WTC11 (cell line): ENCODE measurements at regions not wholly inside any gene's neighbourhood (a gene's known extent, or its start where the extent isn't known, plus 50 kb on each side); places are given as distances from the start of the nearest gene placed in this dataset.

Experiments
- ATAC-seq: fragments of 200-7000 bp; cut with Tn5 transposase; 2 replicates; pipeline ENCODE4 v1.10.0; 2021; ENCODE audit warnings: mild to moderate bottlenecking, moderate library complexity
- CTCF ChIA-PET: fragments of 300-600 bp; sonication (Branson Sonifier 250); formaldehyde crosslinking; loops from one replicate; lab custom pipeline; 2021; ENCODE audit warnings: antibody characterized with exemption; lab: Charles Lee
- POLR2A ChIA-PET: fragments of 350-600 bp; sonication (Branson Sonifier 250); formaldehyde crosslinking; loops from one replicate; lab custom pipeline; 2021; ENCODE audit warnings: antibody characterized with exemption; lab: Charles Lee
- DNase-seq: peaks from one replicate; pipeline ENCODE4 v3.0.0; 2021; ENCODE audit warnings: low spot score
- H3K27ac Mint-ChIP-seq: 2 replicates; pipeline ENCODE4 v1.8.0; 2021; ENCODE audit warnings: mixed read lengths
- H3K27me3 Mint-ChIP-seq: 2 replicates; pipeline ENCODE4 v1.8.0; 2021; ENCODE audit warnings: low read depth, mild to moderate bottlenecking, moderate library complexity, mixed read lengths
- H3K36me3 Mint-ChIP-seq: 2 replicates; pipeline ENCODE4 v1.8.0; 2021; ENCODE audit warnings: mixed read lengths
- H3K4me1 Mint-ChIP-seq: 2 replicates; pipeline ENCODE4 v1.8.0; 2022; ENCODE audit warnings: mixed read lengths
- H3K4me3 Mint-ChIP-seq: 2 replicates; pipeline ENCODE4 v1.8.0; 2021; ENCODE audit warnings: mild to moderate bottlenecking, moderate library complexity, mixed read lengths
- H3K9me3 Mint-ChIP-seq: 2 replicates; pipeline ENCODE4 v1.8.0; 2021; ENCODE audit warnings: mixed read lengths
- CBFB ChIP-seq: sonication (generic); formaldehyde crosslinking; IDR thresholded peaks from 2 replicates; pipeline ENCODE4 v1.8.1; 2022; ENCODE audit warnings: mild to moderate bottlenecking, low read depth, missing genetic modification reagents
- EMX1 ChIP-seq: fragments of 250-450 bp; sonication (Bioruptor Pico); IDR thresholded peaks from 2 replicates; pipeline ENCODE4 v1.8.0; 2021; ENCODE audit warnings: mild to moderate bottlenecking
- FOXJ3 ChIP-seq: sonication (generic); formaldehyde crosslinking; IDR thresholded peaks from 2 replicates; pipeline ENCODE4 v1.9.0; 2021; ENCODE audit warnings: missing genetic modification reagents, mild to moderate bottlenecking, borderline replicate concordance
- HMGA2 ChIP-seq: fragments of 250-450 bp; sonication (Bioruptor Pico); IDR thresholded peaks from 2 replicates; pipeline ENCODE4 v1.4.0; 2021; ENCODE audit warnings: mild to moderate bottlenecking, moderate library complexity
- NR2C2 ChIP-seq: sonication (generic); formaldehyde crosslinking; IDR thresholded peaks from 2 replicates; pipeline ENCODE4 v1.8.0; 2022; ENCODE audit warnings: mild to moderate bottlenecking, missing genetic modification reagents
- SP1 ChIP-seq: sonication (generic); formaldehyde crosslinking; conservative IDR thresholded peaks from 2 replicates; pipeline ENCODE4 v1.8.1; 2022; ENCODE audit warnings: missing genetic modification reagents
- TEAD4 ChIP-seq: sonication (generic); formaldehyde crosslinking; IDR thresholded peaks from 2 replicates; pipeline ENCODE4 v1.8.0; 2022; ENCODE audit warnings: mild to moderate bottlenecking, missing genetic modification reagents
- ZNF396 ChIP-seq: fragments of 250-450 bp; sonication (Bioruptor Pico); IDR thresholded peaks from 2 replicates; pipeline ENCODE4 v1.8.0; 2021; ENCODE audit warnings: mild to moderate bottlenecking, moderate library complexity, borderline replicate concordance
- ZNF423 ChIP-seq: fragments of 250-450 bp; sonication (Bioruptor Pico); IDR thresholded peaks from 2 replicates; pipeline ENCODE4 v2.1.2; 2022; ENCODE audit warnings: mild to moderate bottlenecking, moderate library complexity
- ZNF512 ChIP-seq: sonication (generic); formaldehyde crosslinking; IDR thresholded peaks from 2 replicates; pipeline ENCODE4 v1.8.1; 2022; ENCODE audit warnings: missing genetic modification reagents, borderline replicate concordance
- ZNF671 ChIP-seq: fragments of 250-450 bp; sonication (Bioruptor Pico); IDR thresholded peaks from 2 replicates; pipeline ENCODE4 v1.8.0; 2021; ENCODE audit warnings: mild to moderate bottlenecking
- TF ChIP-seq, protein P1 (sequence below): sonication (generic); formaldehyde crosslinking; IDR thresholded peaks from 2 replicates; pipeline ENCODE4 v1.8.1; 2023; ENCODE audit warnings: mild to moderate bottlenecking, missing genetic modification reagents, borderline replicate concordance
- TF ChIP-seq, protein P2 (sequence below): sonication (generic); formaldehyde crosslinking; IDR thresholded peaks from 2 replicates; pipeline ENCODE4 v1.8.0; 2022; ENCODE audit warnings: missing genetic modification reagents
- TF ChIP-seq, protein P3 (sequence below): sonication (generic); formaldehyde crosslinking; IDR thresholded peaks from 2 replicates; pipeline ENCODE4 v1.8.0; 2023; ENCODE audit warnings: missing genetic modification reagents
- TF ChIP-seq, protein P4 (sequence below): fragments of 200-600 bp; IDR thresholded peaks from 2 replicates; pipeline ENCODE4 v1.8.0; 2022; ENCODE audit warnings: antibody characterized with exemption
- TF ChIP-seq, protein P5 (sequence below): sonication (generic); formaldehyde crosslinking; IDR thresholded peaks from 2 replicates; pipeline ENCODE4 v1.8.1; 2022; ENCODE audit warnings: low read depth, mild to moderate bottlenecking, moderate library complexity, missing genetic modification reagents, borderline replicate concordance

DNA sequence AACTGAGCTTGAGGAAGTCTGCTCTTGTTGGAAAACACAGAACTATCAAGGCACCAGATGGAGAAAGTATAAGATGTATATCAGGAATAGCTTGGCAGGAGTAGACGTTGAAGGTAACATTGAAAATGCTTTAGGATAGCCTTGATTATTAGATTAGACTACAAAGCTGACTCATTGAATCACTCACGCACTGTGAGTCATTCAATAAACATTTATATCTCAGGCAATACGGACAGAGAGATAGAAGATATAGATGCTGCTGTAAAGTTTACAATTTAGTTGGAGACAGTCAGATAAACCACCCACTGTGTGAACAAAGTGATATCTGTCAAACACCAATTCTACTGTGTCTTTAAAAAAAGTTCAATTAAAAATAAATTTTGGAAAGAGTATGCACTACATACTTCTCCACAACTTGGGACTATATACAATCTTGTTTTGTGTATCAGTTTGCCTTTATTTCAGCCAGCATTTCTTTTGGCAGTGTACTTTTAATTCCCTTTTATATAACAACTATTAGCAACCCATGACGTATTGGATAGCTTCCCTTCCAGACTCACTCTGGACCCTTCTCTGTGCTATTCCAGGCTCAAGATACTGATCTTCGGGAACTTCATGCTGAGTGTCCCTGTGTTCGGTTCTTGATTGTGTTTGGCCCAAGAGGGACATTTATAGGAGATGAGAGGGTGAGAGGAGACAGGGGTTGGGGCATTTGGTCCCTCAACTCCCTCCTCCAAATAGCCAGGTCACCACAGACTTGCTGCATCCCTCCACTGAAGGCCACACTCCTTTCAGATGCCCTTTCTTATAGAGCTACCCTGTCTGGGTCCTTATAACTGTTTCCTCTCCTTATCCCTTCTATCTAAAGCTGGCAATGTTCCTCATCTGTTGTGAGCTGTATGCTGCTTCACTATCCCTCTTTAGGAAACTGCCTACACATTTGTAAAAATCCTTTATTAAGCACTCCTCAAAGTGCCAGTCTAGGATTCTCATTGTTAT is 176.6 kb upstream of the PTPRK start (continued):
- TF ChIP-seq, protein P1, sequence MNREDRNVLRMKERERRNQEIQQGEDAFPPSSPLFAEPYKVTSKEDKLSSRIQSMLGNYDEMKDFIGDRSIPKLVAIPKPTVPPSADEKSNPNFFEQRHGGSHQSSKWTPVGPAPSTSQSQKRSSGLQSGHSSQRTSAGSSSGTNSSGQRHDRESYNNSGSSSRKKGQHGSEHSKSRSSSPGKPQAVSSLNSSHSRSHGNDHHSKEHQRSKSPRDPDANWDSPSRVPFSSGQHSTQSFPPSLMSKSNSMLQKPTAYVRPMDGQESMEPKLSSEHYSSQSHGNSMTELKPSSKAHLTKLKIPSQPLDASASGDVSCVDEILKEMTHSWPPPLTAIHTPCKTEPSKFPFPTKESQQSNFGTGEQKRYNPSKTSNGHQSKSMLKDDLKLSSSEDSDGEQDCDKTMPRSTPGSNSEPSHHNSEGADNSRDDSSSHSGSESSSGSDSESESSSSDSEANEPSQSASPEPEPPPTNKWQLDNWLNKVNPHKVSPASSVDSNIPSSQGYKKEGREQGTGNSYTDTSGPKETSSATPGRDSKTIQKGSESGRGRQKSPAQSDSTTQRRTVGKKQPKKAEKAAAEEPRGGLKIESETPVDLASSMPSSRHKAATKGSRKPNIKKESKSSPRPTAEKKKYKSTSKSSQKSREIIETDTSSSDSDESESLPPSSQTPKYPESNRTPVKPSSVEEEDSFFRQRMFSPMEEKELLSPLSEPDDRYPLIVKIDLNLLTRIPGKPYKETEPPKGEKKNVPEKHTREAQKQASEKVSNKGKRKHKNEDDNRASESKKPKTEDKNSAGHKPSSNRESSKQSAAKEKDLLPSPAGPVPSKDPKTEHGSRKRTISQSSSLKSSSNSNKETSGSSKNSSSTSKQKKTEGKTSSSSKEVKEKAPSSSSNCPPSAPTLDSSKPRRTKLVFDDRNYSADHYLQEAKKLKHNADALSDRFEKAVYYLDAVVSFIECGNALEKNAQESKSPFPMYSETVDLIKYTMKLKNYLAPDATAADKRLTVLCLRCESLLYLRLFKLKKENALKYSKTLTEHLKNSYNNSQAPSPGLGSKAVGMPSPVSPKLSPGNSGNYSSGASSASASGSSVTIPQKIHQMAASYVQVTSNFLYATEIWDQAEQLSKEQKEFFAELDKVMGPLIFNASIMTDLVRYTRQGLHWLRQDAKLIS (CRISPR knock-in tag) = no peak
- TF ChIP-seq, protein P2, sequence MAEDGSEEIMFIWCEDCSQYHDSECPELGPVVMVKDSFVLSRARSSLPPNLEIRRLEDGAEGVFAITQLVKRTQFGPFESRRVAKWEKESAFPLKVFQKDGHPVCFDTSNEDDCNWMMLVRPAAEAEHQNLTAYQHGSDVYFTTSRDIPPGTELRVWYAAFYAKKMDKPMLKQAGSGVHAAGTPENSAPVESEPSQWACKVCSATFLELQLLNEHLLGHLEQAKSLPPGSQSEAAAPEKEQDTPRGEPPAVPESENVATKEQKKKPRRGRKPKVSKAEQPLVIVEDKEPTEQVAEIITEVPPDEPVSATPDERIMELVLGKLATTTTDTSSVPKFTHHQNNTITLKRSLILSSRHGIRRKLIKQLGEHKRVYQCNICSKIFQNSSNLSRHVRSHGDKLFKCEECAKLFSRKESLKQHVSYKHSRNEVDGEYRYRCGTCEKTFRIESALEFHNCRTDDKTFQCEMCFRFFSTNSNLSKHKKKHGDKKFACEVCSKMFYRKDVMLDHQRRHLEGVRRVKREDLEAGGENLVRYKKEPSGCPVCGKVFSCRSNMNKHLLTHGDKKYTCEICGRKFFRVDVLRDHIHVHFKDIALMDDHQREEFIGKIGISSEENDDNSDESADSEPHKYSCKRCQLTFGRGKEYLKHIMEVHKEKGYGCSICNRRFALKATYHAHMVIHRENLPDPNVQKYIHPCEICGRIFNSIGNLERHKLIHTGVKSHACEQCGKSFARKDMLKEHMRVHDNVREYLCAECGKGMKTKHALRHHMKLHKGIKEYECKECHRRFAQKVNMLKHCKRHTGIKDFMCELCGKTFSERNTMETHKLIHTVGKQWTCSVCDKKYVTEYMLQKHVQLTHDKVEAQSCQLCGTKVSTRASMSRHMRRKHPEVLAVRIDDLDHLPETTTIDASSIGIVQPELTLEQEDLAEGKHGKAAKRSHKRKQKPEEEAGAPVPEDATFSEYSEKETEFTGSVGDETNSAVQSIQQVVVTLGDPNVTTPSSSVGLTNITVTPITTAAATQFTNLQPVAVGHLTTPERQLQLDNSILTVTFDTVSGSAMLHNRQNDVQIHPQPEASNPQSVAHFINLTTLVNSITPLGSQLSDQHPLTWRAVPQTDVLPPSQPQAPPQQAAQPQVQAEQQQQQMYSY (CRISPR knock-in tag) = no peak
- TF ChIP-seq ZNF423 (CRISPR knock-in tag) (no peak), ZNF396 (CRISPR knock-in tag) (no peak), ZNF512 (CRISPR knock-in tag) (no peak), SP1 (CRISPR knock-in tag) (no peak), EMX1 (CRISPR knock-in tag) (no peak)
- TF ChIP-seq, all 79 proteins: peak for 0

DNA sequence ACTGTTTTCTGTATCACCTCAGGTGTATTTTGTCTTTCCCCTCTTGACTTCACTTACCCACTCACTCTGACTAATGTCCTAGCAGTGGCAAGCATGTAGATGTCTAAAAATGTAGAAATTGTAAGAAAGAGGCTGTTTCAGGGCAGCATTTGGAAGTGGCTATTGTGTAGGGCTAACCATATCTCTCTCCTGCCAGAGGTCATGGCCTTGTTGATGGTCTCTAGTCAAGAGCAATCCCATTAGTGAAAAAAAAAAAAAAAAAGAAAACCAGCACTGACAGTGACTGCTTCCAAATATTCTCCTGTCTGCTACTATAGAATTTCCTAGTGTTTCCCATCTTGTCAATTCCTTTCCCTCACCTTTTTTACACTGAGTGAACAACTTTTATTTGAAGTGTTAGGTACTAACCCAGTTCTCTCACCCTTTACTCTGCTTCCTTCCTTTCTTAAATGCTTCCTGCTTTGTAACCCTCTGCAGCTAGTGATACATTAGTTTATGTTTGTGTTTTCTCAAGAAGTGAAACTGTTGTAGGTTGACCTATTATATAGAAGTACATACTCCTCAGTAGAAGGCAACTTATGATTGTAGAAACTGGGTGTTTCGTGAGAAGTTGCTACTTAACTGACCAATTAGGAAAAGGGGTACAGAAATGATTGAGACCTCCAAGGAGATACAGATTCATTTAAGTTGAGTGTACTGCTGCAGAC is 174.1 kb upstream of the PTPRK start:
- no peaks in the 10 kb centered on the region for H3K27me3 Mint-ChIP-seq
- no peak overlapping the region for H3K4me3 Mint-ChIP-seq
- no peaks in the 10 kb centered on the region for H3K9me3 Mint-ChIP-seq
- CTCF ChIA-PET = no interaction called here
- H3K27ac Mint-ChIP-seq = no peak overlapping the region
- no peak for TF ChIP-seq NR2C2 (CRISPR knock-in tag)
- TF ChIP-seq HMGA2 = no peak
- no peak for TF ChIP-seq FOXJ3 (CRISPR knock-in tag)
- no peak for TF ChIP-seq TEAD4 (CRISPR knock-in tag)
- TF ChIP-seq, protein P3, sequence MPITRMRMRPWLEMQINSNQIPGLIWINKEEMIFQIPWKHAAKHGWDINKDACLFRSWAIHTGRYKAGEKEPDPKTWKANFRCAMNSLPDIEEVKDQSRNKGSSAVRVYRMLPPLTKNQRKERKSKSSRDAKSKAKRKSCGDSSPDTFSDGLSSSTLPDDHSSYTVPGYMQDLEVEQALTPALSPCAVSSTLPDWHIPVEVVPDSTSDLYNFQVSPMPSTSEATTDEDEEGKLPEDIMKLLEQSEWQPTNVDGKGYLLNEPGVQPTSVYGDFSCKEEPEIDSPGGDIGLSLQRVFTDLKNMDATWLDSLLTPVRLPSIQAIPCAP (CRISPR knock-in tag) = no peak
- no peak for TF ChIP-seq ZNF671 (CRISPR knock-in tag)
- TF ChIP-seq, protein P4, sequence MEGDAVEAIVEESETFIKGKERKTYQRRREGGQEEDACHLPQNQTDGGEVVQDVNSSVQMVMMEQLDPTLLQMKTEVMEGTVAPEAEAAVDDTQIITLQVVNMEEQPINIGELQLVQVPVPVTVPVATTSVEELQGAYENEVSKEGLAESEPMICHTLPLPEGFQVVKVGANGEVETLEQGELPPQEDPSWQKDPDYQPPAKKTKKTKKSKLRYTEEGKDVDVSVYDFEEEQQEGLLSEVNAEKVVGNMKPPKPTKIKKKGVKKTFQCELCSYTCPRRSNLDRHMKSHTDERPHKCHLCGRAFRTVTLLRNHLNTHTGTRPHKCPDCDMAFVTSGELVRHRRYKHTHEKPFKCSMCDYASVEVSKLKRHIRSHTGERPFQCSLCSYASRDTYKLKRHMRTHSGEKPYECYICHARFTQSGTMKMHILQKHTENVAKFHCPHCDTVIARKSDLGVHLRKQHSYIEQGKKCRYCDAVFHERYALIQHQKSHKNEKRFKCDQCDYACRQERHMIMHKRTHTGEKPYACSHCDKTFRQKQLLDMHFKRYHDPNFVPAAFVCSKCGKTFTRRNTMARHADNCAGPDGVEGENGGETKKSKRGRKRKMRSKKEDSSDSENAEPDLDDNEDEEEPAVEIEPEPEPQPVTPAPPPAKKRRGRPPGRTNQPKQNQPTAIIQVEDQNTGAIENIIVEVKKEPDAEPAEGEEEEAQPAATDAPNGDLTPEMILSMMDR = no peak
- TF ChIP-seq CBFB (CRISPR knock-in tag) = no peak
- TF ChIP-seq ZNF512 (CRISPR knock-in tag) = no peak
- TF ChIP-seq, protein P5, sequence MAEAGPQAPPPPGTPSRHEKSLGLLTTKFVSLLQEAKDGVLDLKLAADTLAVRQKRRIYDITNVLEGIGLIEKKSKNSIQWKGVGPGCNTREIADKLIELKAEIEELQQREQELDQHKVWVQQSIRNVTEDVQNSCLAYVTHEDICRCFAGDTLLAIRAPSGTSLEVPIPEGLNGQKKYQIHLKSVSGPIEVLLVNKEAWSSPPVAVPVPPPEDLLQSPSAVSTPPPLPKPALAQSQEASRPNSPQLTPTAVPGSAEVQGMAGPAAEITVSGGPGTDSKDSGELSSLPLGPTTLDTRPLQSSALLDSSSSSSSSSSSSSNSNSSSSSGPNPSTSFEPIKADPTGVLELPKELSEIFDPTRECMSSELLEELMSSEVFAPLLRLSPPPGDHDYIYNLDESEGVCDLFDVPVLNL (CRISPR knock-in tag) = no peak
- DNase-seq = no peak
- no peaks in the 10 kb centered on the region for H3K36me3 Mint-ChIP-seq
- no peak for ATAC-seq
- POLR2A ChIA-PET = no interaction called here
- peaks cover 3% of the 10 kb centered on the region; the same call in 1 of the 2 replicates for H3K4me1 Mint-ChIP-seq
